DOHH2 (cell line): ENCODE measurements at regions not wholly inside any gene's neighbourhood (a gene's known extent, or its start where the extent isn't known, plus 50 kb on each side); places are given as distances from the start of the nearest gene placed in this dataset.
A peak's percentile ranks its signal among the peaks of the same experiment; 100 is the strongest.
"Not testable (repeated sequence)": the region's sequence is repeated elsewhere in the genome, so short reads cannot be mapped to it uniquely, and the experiment has no call there.

Source experiments
- H3F3A ChIP-seq: fragments of 200-600 bp; sonication (generic), shearing (Covaris generic); 2 replicates; pipeline ENCODE4 v1.6.0; 2016; ENCODE audit warnings: antibody characterized with exemption, mild to moderate bottlenecking; ENCODE audit not compliant: control insufficient read depth, insufficient read depth
- H3K27ac ChIP-seq: fragments of 200-600 bp; sonication (generic); 2 replicates; pipeline ENCODE4 v1.5.1; 2014; ENCODE audit warnings: low read depth, mild to moderate bottlenecking, low read length, moderate library complexity
- H3K27me3 ChIP-seq: fragments of 200-600 bp; sonication (generic); 2 replicates; pipeline ENCODE4 v1.6.1; 2014; ENCODE audit warnings: mild to moderate bottlenecking, low read length, mixed read lengths; ENCODE audit not compliant: control insufficient read depth
- H3K36me3 ChIP-seq: fragments of 200-600 bp; sonication (generic); 2 replicates; pipeline ENCODE4 v1.6.1; 2014; ENCODE audit warnings: mild to moderate bottlenecking, low read length, moderate library complexity, mixed read lengths; ENCODE audit not compliant: control insufficient read depth
- H3K4me1 ChIP-seq: fragments of 200-600 bp; sonication (generic); 2 replicates; pipeline ENCODE4 v1.6.1; 2014; ENCODE audit warnings: mild to moderate bottlenecking, low read length, mixed read lengths; ENCODE audit not compliant: control insufficient read depth
- H3K4me2 ChIP-seq: fragments of 200-600 bp; sonication (generic); 2 replicates; pipeline ENCODE4 v1.6.0; 2014; ENCODE audit warnings: mild to moderate bottlenecking, low read length, moderate library complexity
- H3K4me3 ChIP-seq: fragments of 200-600 bp; sonication (generic); 2 replicates; pipeline ENCODE4 v1.5.1; 2014; ENCODE audit warnings: mild to moderate bottlenecking, low read length, mixed read lengths
- H3K79me2 ChIP-seq: fragments of 200-600 bp; sonication (generic); 2 replicates; pipeline ENCODE4 v1.6.1; 2014; ENCODE audit warnings: mild to moderate bottlenecking, low read length, mixed read lengths; ENCODE audit not compliant: control insufficient read depth
- H3K9me2 ChIP-seq: fragments of 200-600 bp; sonication (generic); replicated peaks from 2 replicates; pipeline ENCODE4 v1.6.1; 2014; ENCODE audit warnings: mild to moderate bottlenecking, low read length, mixed read lengths; ENCODE audit not compliant: control insufficient read depth
- H3K9me3 ChIP-seq: fragments of 200-600 bp; sonication (generic); 2 replicates; pipeline ENCODE4 v1.6.1; 2014; ENCODE audit warnings: antibody characterized with exemption, low read length, mixed read lengths; ENCODE audit not compliant: control insufficient read depth, insufficient read depth
- H4K20me1 ChIP-seq: fragments of 200-600 bp; sonication (generic); 2 replicates; pipeline ENCODE4 v1.6.0; 2014; ENCODE audit warnings: low read depth, mild to moderate bottlenecking, antibody characterized with exemption, low read length, moderate library complexity; ENCODE audit not compliant: control insufficient read depth, insufficient read depth
- CTCF ChIP-seq: fragments of 200-600 bp; sonication (generic); IDR thresholded peaks from one replicate; pipeline ENCODE4 v1.5.1; 2014; ENCODE audit warnings: antibody characterized with exemption, mild to moderate bottlenecking, low read depth, low read length; ENCODE audit not compliant: poor library complexity, severe bottlenecking
- EZH2phosphoT487 ChIP-seq: fragments of 200-600 bp; sonication (generic); IDR thresholded peaks from 2 replicates; pipeline ENCODE4 v1.6.1; 2017; ENCODE audit warnings: borderline replicate concordance, mild to moderate bottlenecking, antibody characterized with exemption, low read length, moderate library complexity, mixed read lengths

- no peaks in the 10 kb centered on the region for H4K20me1 ChIP-seq
- H3K27ac ChIP-seq: no peak overlapping the region
- H3K36me3 ChIP-seq: peaks cover 3% of the 10 kb centered on the region; the same call in 1 of the 2 replicates
- peaks cover 6% of the 10 kb centered on the region; the same call in 1 of the 2 replicates for H3K9me3 ChIP-seq
- TF ChIP-seq CTCF (no peak), EZH2phosphoT487 (no peak)
- H3K27me3 ChIP-seq: no peaks in the 10 kb centered on the region
- no peaks in the 10 kb centered on the region for H3K79me2 ChIP-seq
- no peak overlapping the region for H3K4me2 ChIP-seq
- peaks cover 11% of the 10 kb centered on the region for H3K4me1 ChIP-seq
- H3K4me3 ChIP-seq: no peak overlapping the region
- H3F3A ChIP-seq: no peaks in the 10 kb centered on the region
- H3K9me2 ChIP-seq: no peaks in the 10 kb centered on the region
Observed at GRCh38 chr16:77048085-77048484, 142.9 kb upstream of the MON1B start.

GRCh38 chr16:77049577-77049976, 141.4 kb upstream of the MON1B start:
- Histone ChIP-seq H3K27me3 (no peaks in the 10 kb centered on the region), H3K27ac (no peak overlapping the region), H3K4me3 (no peak overlapping the region), H3K4me2 (no peak overlapping the region), H3K9me3 (peaks cover 9% of the 10 kb centered on the region; the same call in 1 of the 2 replicates), H3K9me2 (no peaks in the 10 kb centered on the region), H3K4me1 (peaks cover 24% of the 10 kb centered on the region), H3K36me3 (peaks cover 15% of the 10 kb centered on the region), H3K79me2 (no peaks in the 10 kb centered on the region), H4K20me1 (no peaks in the 10 kb centered on the region), H3F3A (no peaks in the 10 kb centered on the region)
- TF ChIP-seq CTCF (no peak), EZH2phosphoT487 (no peak)

GRCh38 chr16:77056597-77056996, 134.4 kb upstream of the MON1B start:
- Histone ChIP-seq H3K9me3 (peaks cover 34% of the 10 kb centered on the region), H3K27ac (peak overlapping the region; percentile 93), H3K4me1 (peaks cover 79% of the 10 kb centered on the region), H3K4me2 (peak overlapping the region; percentile 43), H3K36me3 (peaks cover 42% of the 10 kb centered on the region), H3K4me3 (peak overlapping the region; percentile 37; the same call in 1 of the 2 replicates), H3F3A (peaks cover 31% of the 10 kb centered on the region)
- H4K20me1 ChIP-seq, H3K9me2 ChIP-seq, H3K79me2 ChIP-seq, H3K27me3 ChIP-seq: not testable (repeated sequence)

GRCh38 chr16:77057161-77057774, 133.7 kb upstream of the MON1B start:
- peaks cover 83% of the 10 kb centered on the region for H3K4me1 ChIP-seq

More at GRCh38 chr16:77057161-77057774, 133.7 kb upstream of the MON1B start:
- Histone ChIP-seq H3K9me3 (peaks cover 36% of the 10 kb centered on the region), H3K27me3 (no peaks in the 10 kb centered on the region), H3K27ac (peak overlapping the region; percentile 93), H4K20me1 (no peaks in the 10 kb centered on the region), H3K36me3 (peaks cover 39% of the 10 kb centered on the region), H3F3A (peaks cover 31% of the 10 kb centered on the region), H3K4me3 (peak overlapping the region; percentile 37), H3K79me2 (no peaks in the 10 kb centered on the region), H3K9me2 (no peaks in the 10 kb centered on the region), H3K4me2 (peak overlapping the region; percentile 43)
- TF ChIP-seq EZH2phosphoT487: no peak
- TF ChIP-seq CTCF: no peak
